ENCODE measurements at regions not wholly inside any gene's neighbourhood (a gene's known extent, or its start where the extent isn't known, plus 50 kb on each side); places are given as distances from the start of the nearest gene placed in this dataset.

- TF ChIP-seq CTCF (IDR thresholded peaks at IDR 0.05) (no peak), POLR2A (IDR thresholded peaks at IDR 0.05) (no peak), POLR2AphosphoS5 (IDR thresholded peaks at IDR 0.05) (no peak)
These were observed 1387.5 kb downstream of the BRD1 start for GRCh38 chr22:48440176-48440575.
